ENCODE measurements at regions not wholly inside any gene's neighbourhood (a gene's known extent, or its start where the extent isn't known, plus 50 kb on each side); places are given as distances from the start of the nearest gene placed in this dataset.

DNA sequence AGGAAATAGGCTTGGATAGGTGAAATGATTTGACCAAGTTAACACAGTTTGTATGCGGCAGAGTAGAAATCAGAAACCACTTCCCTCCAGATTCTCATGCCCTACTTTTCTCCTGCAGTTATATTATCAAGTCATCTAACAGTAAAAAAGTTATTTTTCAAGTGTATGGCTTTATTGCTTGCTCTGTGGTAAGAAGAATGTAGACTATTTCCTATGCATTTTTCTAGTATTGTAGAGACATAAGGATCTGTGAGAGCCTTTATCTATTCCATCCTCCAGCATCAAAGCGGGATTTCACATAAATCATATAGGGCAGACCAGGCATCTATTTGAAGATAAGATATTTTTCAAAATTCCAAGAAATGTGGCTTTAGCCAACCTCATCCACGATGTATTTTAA is 208.5 kb downstream of the TTLL7 start:
- no peak overlapping the region for H3K4me3 ChIP-seq (ENCODE audit: low read length)
- DNase-seq (ENCODE audit: low read depth), result no peak
- TF ChIP-seq CTCF (conservative IDR thresholded peaks at IDR 0.05; ENCODE audit: low read length), result no peak

GRCh38 chr1:83787246-83787998 is 211.5 kb downstream of the TTLL7 start:
- TF ChIP-seq CTCF (conservative IDR thresholded peaks at IDR 0.05; ENCODE audit: low read length), result no peak
- DNase-seq (ENCODE audit: low read depth), result no peak
- no peak overlapping the region for H3K4me3 ChIP-seq (ENCODE audit: low read length)

GRCh38 chr1:83781667-83782066 is 217.3 kb downstream of the TTLL7 start:
- DNase-seq (ENCODE audit: low read depth), result no peak
- no peak overlapping the region for H3K4me3 ChIP-seq (ENCODE audit: low read length)
- TF ChIP-seq CTCF (conservative IDR thresholded peaks at IDR 0.05; ENCODE audit: low read length), result no peak

GRCh38 chr1:83779565-83779964 is 219.4 kb downstream of the TTLL7 start:
- TF ChIP-seq CTCF (conservative IDR thresholded peaks at IDR 0.05; ENCODE audit: low read length), result no peak
- no peak overlapping the region for H3K4me3 ChIP-seq (ENCODE audit: low read length)
- DNase-seq (ENCODE audit: low read depth), result no peak

DNA sequence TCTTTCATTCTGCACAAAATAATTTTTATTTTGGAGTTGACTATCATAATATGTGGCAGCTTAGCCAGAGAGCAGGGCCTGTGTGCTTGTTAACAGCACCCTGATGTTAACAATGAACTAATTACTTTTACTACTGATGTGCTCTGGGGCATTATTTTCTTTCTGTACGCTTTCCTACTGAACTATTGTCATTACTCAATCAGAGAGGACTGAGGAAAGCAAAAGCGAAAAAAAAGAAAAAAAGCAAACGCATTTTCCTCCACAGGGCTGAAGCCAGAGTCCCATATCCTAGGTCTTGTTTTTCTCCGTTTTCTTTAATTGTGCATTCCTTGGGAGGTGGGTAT is 221.2 kb downstream of the TTLL7 start:
- DNase-seq (ENCODE audit: low read depth), result no peak
- H3K4me3 ChIP-seq (ENCODE audit: low read length), result no peak overlapping the region
- no peak for TF ChIP-seq CTCF (conservative IDR thresholded peaks at IDR 0.05; ENCODE audit: low read length)

- no peak overlapping the region for H3K4me3 ChIP-seq (ENCODE audit: low read length)
- DNase-seq (ENCODE audit: low read depth), result no peak
- TF ChIP-seq CTCF (conservative IDR thresholded peaks at IDR 0.05; ENCODE audit: low read length), result no peak
Measured at GRCh38 chr1:83776913-83777757, 221.8 kb downstream of the TTLL7 start.
